Natural killer cell (primary cell): ENCODE measurements at regions not wholly inside any gene's neighbourhood (a gene's known extent, or its start where the extent isn't known, plus 50 kb on each side); places are given as distances from the start of the nearest gene placed in this dataset.

Experiments
- ATAC-seq, 3 donors: fragments of 150-1000 bp in 2 of 3; fragments of 200-7000 bp in 1 of 3; cut with Tn5 transposase; 1 replicate in 1 of 3; 2 replicates in 2 of 3; pipeline ENCODE4 v1.10.0; 2021; ENCODE audit warnings: mild to moderate bottlenecking in 2 of 3, moderate library complexity in 2 of 3
- DNase-seq, 2 donors: peaks; one replicate each; pipeline versions ENCODE4 v3.0.0 to v3.0.0-alpha.2; 2013 to 2021; ENCODE audit warnings: mixed read lengths in 1 of 2
- H3K27ac ChIP-seq: one replicate; pipeline ENCODE4 v1.5.1; 2013; ENCODE audit warnings: mild to moderate bottlenecking, low read length
- H3K27me3 ChIP-seq: one replicate; pipeline ENCODE4 v1.6.1; 2013; ENCODE audit warnings: low read length; ENCODE audit not compliant: control insufficient read depth, insufficient read depth
- H3K36me3 ChIP-seq: one replicate; pipeline ENCODE4 v1.6.1; 2013; ENCODE audit warnings: low read length; ENCODE audit not compliant: control insufficient read depth, insufficient read depth
- H3K4me1 ChIP-seq: one replicate; pipeline ENCODE4 v1.6.1; 2013; ENCODE audit warnings: low read length; ENCODE audit not compliant: control insufficient read depth, insufficient read depth
- H3K4me3 ChIP-seq: one replicate; pipeline ENCODE4 v1.5.1; 2013; ENCODE audit warnings: low read length
- H3K9me3 ChIP-seq: one replicate; pipeline ENCODE4 v1.6.1; 2013; ENCODE audit warnings: low read length; ENCODE audit not compliant: control insufficient read depth, insufficient read depth
- H3K27ac Mint-ChIP-seq, 2 donors: one replicate each; pipeline ENCODE4 v1.8.0; 2022; ENCODE audit warnings: mild to moderate bottlenecking in 2 of 2, mixed read lengths in 2 of 2, moderate library complexity in 1 of 2
- H3K27me3 Mint-ChIP-seq, 2 donors: one replicate each; pipeline ENCODE4 v1.8.0; 2022; ENCODE audit warnings: low read depth in 2 of 2, mixed read lengths in 2 of 2
- H3K36me3 Mint-ChIP-seq: one replicate; pipeline ENCODE4 v1.8.0; 2022; ENCODE audit warnings: mixed read lengths
- H3K4me1 Mint-ChIP-seq, 2 donors: one replicate each; pipeline ENCODE4 v1.8.0; 2022; ENCODE audit warnings: mixed read lengths in 2 of 2
- H3K4me3 Mint-ChIP-seq: one replicate; pipeline ENCODE4 v1.8.0; 2022; ENCODE audit warnings: mild to moderate bottlenecking, moderate library complexity, mixed read lengths
- H3K9me3 Mint-ChIP-seq, 2 donors: one replicate each; pipeline ENCODE4 v1.8.0; 2022; ENCODE audit warnings: mixed read lengths in 2 of 2
- CTCF ChIP-seq: fragments of 200-600 bp; IDR thresholded peaks from one replicate; pipeline ENCODE4 v1.8.0; 2022; ENCODE audit warnings: antibody characterized with exemption
- WGBS: methylation state at CpG from one replicate; pipeline ENCODE4 v1.1.7; 2013; ENCODE audit warnings: missing lambda C conversion rate; ENCODE audit not compliant: insufficient coverage; 5-methylcytosine and 5-hydroxymethylcytosine counted together
- intact Hi-C: fragments of 100-400 bp; cut with micrococcal nuclease; formaldehyde crosslinking; loops from one replicate; pipeline ENCODE4 v1.14.2; 2022

- H3K27me3 Mint-ChIP-seq = peaks cover 23 to 32% of the 10 kb centered on the region in 2 donors
- H3K9me3 Mint-ChIP-seq = no peaks in the 10 kb centered on the region
- Histone ChIP-seq H3K36me3 (no peaks in the 10 kb centered on the region), H3K27ac (no peak overlapping the region), H3K9me3 (no peaks in the 10 kb centered on the region), H3K4me1 (no peaks in the 10 kb centered on the region), H3K27me3 (no peaks in the 10 kb centered on the region), H3K4me3 (no peak overlapping the region)
- H3K27ac Mint-ChIP-seq = no peak overlapping the region
- H3K36me3 Mint-ChIP-seq = no peaks in the 10 kb centered on the region
- ATAC-seq (no peak), DNase-seq (no peak)
- WGBS = 51% methylated on average over 13 of the region's 13 CpGs
- no peak overlapping the region for H3K4me3 Mint-ChIP-seq
- intact Hi-C loops = no loop called here
- H3K4me1 Mint-ChIP-seq = no peaks in the 10 kb centered on the region
- TF ChIP-seq CTCF = no peak
Observed at GRCh38 chr1:30650038-30650967, 73.1 kb downstream of the MATN1 start.

- H3K27ac ChIP-seq = no peak overlapping the region
- ATAC-seq = no peak
- no peak for TF ChIP-seq CTCF
- H3K36me3 ChIP-seq = no peaks in the 10 kb centered on the region
- no peak for DNase-seq
- no peak overlapping the region for H3K4me3 Mint-ChIP-seq
- H3K9me3 ChIP-seq = no peaks in the 10 kb centered on the region
- no peak overlapping the region for H3K4me3 ChIP-seq
- H3K27me3 Mint-ChIP-seq = peaks cover 23 to 36% of the 10 kb centered on the region in 2 donors
- 65% methylated on average over 8 of the region's 8 CpGs for WGBS
- H3K4me1 ChIP-seq = no peaks in the 10 kb centered on the region
- intact Hi-C loops = no loop called here
- no peaks in the 10 kb centered on the region for H3K4me1 Mint-ChIP-seq
- no peaks in the 10 kb centered on the region for H3K27me3 ChIP-seq
- no peak overlapping the region for H3K27ac Mint-ChIP-seq
- no peaks in the 10 kb centered on the region for H3K9me3 Mint-ChIP-seq
- no peaks in the 10 kb centered on the region for H3K36me3 Mint-ChIP-seq
Observed at GRCh38 chr1:30649321-30649991, 73.9 kb downstream of the MATN1 start.

GRCh38 chr1:30648408-30649000 is 74.9 kb downstream of the MATN1 start:
- H3K4me1 Mint-ChIP-seq = no peaks in the 10 kb centered on the region
- TF ChIP-seq CTCF = no peak
- Histone ChIP-seq H3K4me3 (no peak overlapping the region), H3K36me3 (no peaks in the 10 kb centered on the region), H3K27me3 (no peaks in the 10 kb centered on the region), H3K9me3 (no peaks in the 10 kb centered on the region), H3K4me1 (no peaks in the 10 kb centered on the region), H3K27ac (no peak overlapping the region)
- ATAC-seq (no peak), DNase-seq (no peak)
- 76% methylated on average over 9 of the region's 9 CpGs for WGBS
- no peak overlapping the region for H3K27ac Mint-ChIP-seq
- intact Hi-C loops = no loop called here
- H3K4me3 Mint-ChIP-seq = no peak overlapping the region
- no peaks in the 10 kb centered on the region for H3K9me3 Mint-ChIP-seq
- H3K27me3 Mint-ChIP-seq = peaks cover 23 to 45% of the 10 kb centered on the region in 2 donors
- no peaks in the 10 kb centered on the region for H3K36me3 Mint-ChIP-seq
